Large intestine (tissue), 3 donors: ENCODE measurements at regions not wholly inside any gene's neighbourhood (a gene's known extent, or its start where the extent isn't known, plus 50 kb on each side); places are given as distances from the start of the nearest gene placed in this dataset.

Source experiments
- DNase-seq, 2 donors: peaks; one replicate each; pipeline versions ENCODE4 v3.0.0 to v3.0.0-alpha.2; 2013
- H3K27ac ChIP-seq: one replicate; pipeline ENCODE4 v1.5.1; 2013; ENCODE audit warnings: low read length
- H3K27me3 ChIP-seq: 2 replicates; pipeline ENCODE4 v1.6.1; 2013; ENCODE audit warnings: low read length; ENCODE audit not compliant: control insufficient read depth, insufficient read depth
- H3K36me3 ChIP-seq: 2 replicates; pipeline ENCODE4 v1.6.1; 2013; ENCODE audit warnings: low read length; ENCODE audit not compliant: control insufficient read depth, insufficient read depth
- H3K4me1 ChIP-seq: one replicate; pipeline ENCODE4 v1.6.1; 2013; ENCODE audit warnings: low read length; ENCODE audit not compliant: control insufficient read depth, insufficient read depth
- H3K4me3 ChIP-seq: one replicate; pipeline ENCODE4 v1.5.1; 2013; ENCODE audit warnings: low read length
- H3K9me3 ChIP-seq: one replicate; pipeline ENCODE4 v1.6.1; 2013; ENCODE audit warnings: mild to moderate bottlenecking, low read depth, low read length, moderate library complexity; ENCODE audit not compliant: control insufficient read depth
- WGBS: methylation state at CpG from one replicate; pipeline ENCODE4 v1.1.5; 2013; ENCODE audit warnings: low lambda C conversion rate; ENCODE audit not compliant: insufficient coverage; 5-methylcytosine and 5-hydroxymethylcytosine counted together

GRCh38 chr12:68461645-68462044 is 129.5 kb upstream of the MDM1 start:
- Histone ChIP-seq H3K4me3 (no peak overlapping the region), H3K27me3 (no peaks in the 10 kb centered on the region), H3K9me3 (no peaks in the 10 kb centered on the region), H3K27ac (no peak overlapping the region), H3K4me1 (no peaks in the 10 kb centered on the region), H3K36me3 (no peaks in the 10 kb centered on the region)
- no CpG with 5 or more reads among the region's 3 CpGs for WGBS
- DNase-seq: no peak

GRCh38 chr12:68462803-68463202 is 130.6 kb upstream of the MDM1 start:
- Histone ChIP-seq H3K9me3 (no peaks in the 10 kb centered on the region), H3K27ac (no peak overlapping the region), H3K4me3 (no peak overlapping the region), H3K36me3 (no peaks in the 10 kb centered on the region), H3K27me3 (no peaks in the 10 kb centered on the region), H3K4me1 (peaks cover 2% of the 10 kb centered on the region)
- no peak for DNase-seq
- no CpG with 5 or more reads among the region's 4 CpGs for WGBS

GRCh38 chr12:68465227-68465626 is 133.1 kb upstream of the MDM1 start:
- no CpG with 5 or more reads among the region's 2 CpGs for WGBS
- Histone ChIP-seq H3K4me1 (peaks cover 3% of the 10 kb centered on the region), H3K9me3 (no peaks in the 10 kb centered on the region), H3K36me3 (no peaks in the 10 kb centered on the region), H3K4me3 (no peak overlapping the region), H3K27me3 (no peaks in the 10 kb centered on the region), H3K27ac (no peak overlapping the region)
- no peak for DNase-seq

GRCh38 chr12:68467514-68467913 is 135.4 kb upstream of the MDM1 start:
- H3K27ac ChIP-seq: peak overlapping the region; percentile 21
- WGBS: no CpG with 5 or more reads among the region's 3 CpGs
- no peaks in the 10 kb centered on the region for H3K27me3 ChIP-seq
- no peaks in the 10 kb centered on the region for H3K36me3 ChIP-seq
- H3K4me1 ChIP-seq: peaks cover 3% of the 10 kb centered on the region
- H3K9me3 ChIP-seq: no peaks in the 10 kb centered on the region
- no peak overlapping the region for H3K4me3 ChIP-seq
- no peak for DNase-seq

- no CpG with 5 or more reads among the region's 2 CpGs for WGBS
- no peaks in the 10 kb centered on the region for H3K27me3 ChIP-seq
- H3K36me3 ChIP-seq: no peaks in the 10 kb centered on the region
- peak overlapping the region; percentile 21 for H3K27ac ChIP-seq
- no peaks in the 10 kb centered on the region for H3K9me3 ChIP-seq
- no peak for DNase-seq
- H3K4me3 ChIP-seq: no peak overlapping the region
- H3K4me1 ChIP-seq: peaks cover 3% of the 10 kb centered on the region
Observed at GRCh38 chr12:68468036-68468435, 135.9 kb upstream of the MDM1 start.

- DNase-seq: no peak
- Histone ChIP-seq H3K27me3 (no peaks in the 10 kb centered on the region), H3K4me3 (no peak overlapping the region), H3K27ac (no peak overlapping the region), H3K9me3 (no peaks in the 10 kb centered on the region), H3K36me3 (no peaks in the 10 kb centered on the region), H3K4me1 (peaks cover 3% of the 10 kb centered on the region)
- no CpG with 5 or more reads among the region's 3 CpGs for WGBS
Observed at GRCh38 chr12:68469113-68469512, 137.0 kb upstream of the MDM1 start.

- Histone ChIP-seq H3K27ac (no peak overlapping the region), H3K4me1 (peaks cover 3% of the 10 kb centered on the region), H3K9me3 (no peaks in the 10 kb centered on the region), H3K4me3 (no peak overlapping the region), H3K36me3 (no peaks in the 10 kb centered on the region), H3K27me3 (no peaks in the 10 kb centered on the region)
- DNase-seq: no peak
- WGBS: no CpG with 5 or more reads among the region's 3 CpGs
Observed at GRCh38 chr12:68470664-68471328, 138.6 kb upstream of the MDM1 start.

GRCh38 chr12:68474467-68475204 is 136.1 kb upstream of the RAP1B start:
- Histone ChIP-seq H3K27me3 (no peaks in the 10 kb centered on the region), H3K4me1 (no peaks in the 10 kb centered on the region), H3K36me3 (no peaks in the 10 kb centered on the region), H3K4me3 (no peak overlapping the region), H3K9me3 (no peaks in the 10 kb centered on the region), H3K27ac (no peak overlapping the region)
- no peak for DNase-seq
- 93% methylated on average over 3 of the region's 5 CpGs for WGBS

GRCh38 chr12:68476794-68477193 is 133.9 kb upstream of the RAP1B start:
- no peak overlapping the region for H3K27ac ChIP-seq
- H3K4me3 ChIP-seq: no peak overlapping the region
- no peaks in the 10 kb centered on the region for H3K4me1 ChIP-seq
- no peaks in the 10 kb centered on the region for H3K9me3 ChIP-seq
- H3K36me3 ChIP-seq: no peaks in the 10 kb centered on the region
- H3K27me3 ChIP-seq: no peaks in the 10 kb centered on the region
- WGBS: 100% methylated on average over 1 of the region's 2 CpGs
- no peak for DNase-seq

GRCh38 chr12:68477261-68477772 is 133.4 kb upstream of the RAP1B start:
- H3K9me3 ChIP-seq: no peaks in the 10 kb centered on the region
- no peak overlapping the region for H3K4me3 ChIP-seq
- DNase-seq: no peak
- no peaks in the 10 kb centered on the region for H3K36me3 ChIP-seq
- no peak overlapping the region for H3K27ac ChIP-seq
- no peaks in the 10 kb centered on the region for H3K27me3 ChIP-seq
- WGBS: 100% methylated on average over 2 of the region's 3 CpGs
- H3K4me1 ChIP-seq: no peaks in the 10 kb centered on the region
